ENCODE measurements at regions not wholly inside any gene's neighbourhood (a gene's known extent, or its start where the extent isn't known, plus 50 kb on each side); places are given as distances from the start of the nearest gene placed in this dataset.

DNA sequence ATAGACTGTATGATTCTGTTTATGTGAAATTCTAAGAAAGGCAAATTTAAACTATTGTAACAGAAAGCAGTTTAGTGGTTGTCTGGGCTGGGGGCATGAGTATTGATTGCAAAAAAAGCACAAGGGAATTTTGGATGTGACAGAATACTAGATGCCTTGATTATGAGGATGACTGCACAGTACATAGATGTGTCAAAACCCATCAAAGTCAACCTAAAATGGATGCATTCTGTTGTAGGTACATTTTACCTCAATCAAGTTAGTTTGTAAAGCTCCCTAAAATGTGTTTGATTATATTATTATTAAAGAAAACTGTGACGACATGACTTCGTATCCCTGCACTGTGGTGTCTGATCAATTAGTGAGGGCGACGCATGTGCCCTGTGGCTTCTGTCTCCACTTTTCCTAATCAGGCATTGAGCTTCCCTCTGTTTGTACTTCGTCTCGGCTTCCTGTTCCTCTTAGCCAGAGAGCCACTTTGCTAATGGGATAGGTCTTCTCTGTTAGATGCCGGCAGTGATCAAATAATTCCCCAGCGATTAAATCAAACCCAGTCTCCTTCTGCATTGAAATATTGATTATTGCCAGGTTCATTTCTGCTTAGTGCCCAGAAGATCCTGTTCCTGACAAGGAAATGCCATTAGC lies 118.3 kb upstream of the GGTLC1 start:
- no peak overlapping the region for H3K4me3 ChIP-seq
- no peaks in the 10 kb centered on the region for H3K36me3 ChIP-seq
- no peak for DNase-seq
- no peaks in the 10 kb centered on the region for H3K4me1 ChIP-seq
- no peak overlapping the region for H3K27ac ChIP-seq
- TF ChIP-seq, protein P1, sequence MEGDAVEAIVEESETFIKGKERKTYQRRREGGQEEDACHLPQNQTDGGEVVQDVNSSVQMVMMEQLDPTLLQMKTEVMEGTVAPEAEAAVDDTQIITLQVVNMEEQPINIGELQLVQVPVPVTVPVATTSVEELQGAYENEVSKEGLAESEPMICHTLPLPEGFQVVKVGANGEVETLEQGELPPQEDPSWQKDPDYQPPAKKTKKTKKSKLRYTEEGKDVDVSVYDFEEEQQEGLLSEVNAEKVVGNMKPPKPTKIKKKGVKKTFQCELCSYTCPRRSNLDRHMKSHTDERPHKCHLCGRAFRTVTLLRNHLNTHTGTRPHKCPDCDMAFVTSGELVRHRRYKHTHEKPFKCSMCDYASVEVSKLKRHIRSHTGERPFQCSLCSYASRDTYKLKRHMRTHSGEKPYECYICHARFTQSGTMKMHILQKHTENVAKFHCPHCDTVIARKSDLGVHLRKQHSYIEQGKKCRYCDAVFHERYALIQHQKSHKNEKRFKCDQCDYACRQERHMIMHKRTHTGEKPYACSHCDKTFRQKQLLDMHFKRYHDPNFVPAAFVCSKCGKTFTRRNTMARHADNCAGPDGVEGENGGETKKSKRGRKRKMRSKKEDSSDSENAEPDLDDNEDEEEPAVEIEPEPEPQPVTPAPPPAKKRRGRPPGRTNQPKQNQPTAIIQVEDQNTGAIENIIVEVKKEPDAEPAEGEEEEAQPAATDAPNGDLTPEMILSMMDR (IDR thresholded peaks at IDR 0.05), result no peak
- no peaks in the 10 kb centered on the region for H3K27me3 ChIP-seq (ENCODE audit: low read depth)
- peak in 1 of 2 donors; percentile 50 for ATAC-seq
- no peaks in the 10 kb centered on the region for H3K9me3 ChIP-seq
- intact Hi-C loops (cut with DNase I), result no loop called here

DNA sequence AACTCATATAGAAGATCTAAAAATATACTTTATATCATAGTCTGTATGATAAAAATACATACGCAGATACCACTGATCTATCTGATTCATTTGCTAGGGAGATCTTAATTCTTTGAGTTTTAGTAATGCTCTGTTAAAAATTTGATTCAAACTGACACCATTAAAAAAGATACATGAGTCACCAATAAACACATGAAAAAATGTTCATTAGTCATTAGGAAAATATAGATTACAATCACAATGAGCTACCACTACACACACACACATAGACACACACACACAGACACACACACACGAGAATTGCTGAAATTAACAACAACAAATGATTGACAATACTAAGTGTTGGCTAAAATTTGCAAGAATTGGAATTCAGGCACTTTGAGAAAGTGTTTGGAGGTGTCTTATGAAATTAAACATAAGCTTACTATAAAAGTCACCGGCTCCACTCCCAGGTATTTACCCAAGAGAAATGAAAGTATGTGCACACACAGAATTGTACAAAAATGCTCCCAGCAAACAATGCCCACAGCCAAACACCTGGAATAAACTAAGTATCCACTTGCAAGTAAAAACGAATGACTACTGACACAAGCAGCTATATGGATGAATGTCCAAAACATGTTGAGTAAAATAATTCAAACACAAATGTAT lies 117.7 kb upstream of the GGTLC1 start:
- ATAC-seq, result peak in 1 of 2 donors; percentile 68

DNA sequence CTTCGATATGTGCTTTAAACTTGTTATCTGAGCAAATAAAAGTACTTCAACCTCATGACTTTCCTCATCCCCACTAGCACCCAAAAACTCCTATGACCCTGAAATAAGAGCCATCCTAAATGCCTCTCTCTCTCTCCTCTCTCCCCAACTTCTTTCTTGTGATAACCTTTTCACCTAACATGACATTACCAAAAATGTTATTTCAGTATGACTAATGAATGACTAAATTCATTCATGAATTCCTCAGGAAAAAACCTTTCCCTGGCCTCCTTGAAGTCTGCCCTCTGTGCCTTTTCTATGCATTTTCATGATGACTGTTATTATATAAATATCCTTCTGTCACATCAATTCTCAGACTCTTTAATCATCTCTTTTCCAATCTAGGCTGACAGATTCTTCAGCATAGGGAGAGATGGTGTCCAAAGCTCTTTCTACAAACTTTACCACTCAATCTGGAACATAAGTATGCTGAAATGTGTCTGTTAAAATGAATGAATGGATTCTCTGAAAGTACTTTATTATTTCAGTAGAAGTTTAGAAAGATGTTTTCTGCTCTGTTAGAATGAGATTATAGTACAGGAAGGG lies 114.3 kb upstream of the GGTLC1 start:
- TF ChIP-seq, protein P1 (IDR thresholded peaks at IDR 0.05), result no peak
- no peaks in the 10 kb centered on the region for H3K36me3 ChIP-seq
- H3K27me3 ChIP-seq (ENCODE audit: low read depth), result no peaks in the 10 kb centered on the region
- H3K4me3 ChIP-seq, result no peak overlapping the region
- intact Hi-C loops (cut with DNase I), result no loop called here
- DNase-seq (no peak), ATAC-seq (no peak)
- H3K9me3 ChIP-seq, result no peaks in the 10 kb centered on the region
- no peak overlapping the region for H3K27ac ChIP-seq
- H3K4me1 ChIP-seq, result no peaks in the 10 kb centered on the region

More for the DNA sequence above, 117.7 kb upstream of the GGTLC1 start:
- no peaks in the 10 kb centered on the region for H3K4me1 ChIP-seq
- DNase-seq, result no peak
- no peak overlapping the region for H3K4me3 ChIP-seq
- H3K9me3 ChIP-seq, result no peaks in the 10 kb centered on the region
- intact Hi-C loops (cut with DNase I), result no loop called here
- no peak overlapping the region for H3K27ac ChIP-seq
- no peaks in the 10 kb centered on the region for H3K36me3 ChIP-seq
- TF ChIP-seq, protein P1 (IDR thresholded peaks at IDR 0.05), result no peak
- no peaks in the 10 kb centered on the region for H3K27me3 ChIP-seq (ENCODE audit: low read depth)

DNA sequence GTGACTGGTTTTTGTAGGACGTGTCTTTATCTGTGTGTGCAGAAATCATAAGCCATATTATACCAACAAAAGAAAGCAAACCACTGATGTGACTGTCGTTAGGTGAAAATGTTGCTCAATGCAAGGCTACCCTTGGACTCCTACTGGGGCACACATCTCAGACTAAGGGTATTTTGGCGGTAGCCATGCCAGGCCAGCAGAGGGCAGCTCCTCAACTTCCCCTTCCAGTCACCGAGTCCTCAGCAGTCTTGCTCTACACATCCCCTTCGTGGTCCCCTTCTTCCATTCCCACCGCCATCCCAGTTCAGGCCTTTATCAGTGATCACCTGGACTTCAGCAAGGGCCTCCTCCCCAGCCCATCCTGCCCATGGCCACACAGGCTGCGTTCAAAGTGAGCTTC lies 113.7 kb upstream of the GGTLC1 start:
- DNase-seq, result no peak

DNA sequence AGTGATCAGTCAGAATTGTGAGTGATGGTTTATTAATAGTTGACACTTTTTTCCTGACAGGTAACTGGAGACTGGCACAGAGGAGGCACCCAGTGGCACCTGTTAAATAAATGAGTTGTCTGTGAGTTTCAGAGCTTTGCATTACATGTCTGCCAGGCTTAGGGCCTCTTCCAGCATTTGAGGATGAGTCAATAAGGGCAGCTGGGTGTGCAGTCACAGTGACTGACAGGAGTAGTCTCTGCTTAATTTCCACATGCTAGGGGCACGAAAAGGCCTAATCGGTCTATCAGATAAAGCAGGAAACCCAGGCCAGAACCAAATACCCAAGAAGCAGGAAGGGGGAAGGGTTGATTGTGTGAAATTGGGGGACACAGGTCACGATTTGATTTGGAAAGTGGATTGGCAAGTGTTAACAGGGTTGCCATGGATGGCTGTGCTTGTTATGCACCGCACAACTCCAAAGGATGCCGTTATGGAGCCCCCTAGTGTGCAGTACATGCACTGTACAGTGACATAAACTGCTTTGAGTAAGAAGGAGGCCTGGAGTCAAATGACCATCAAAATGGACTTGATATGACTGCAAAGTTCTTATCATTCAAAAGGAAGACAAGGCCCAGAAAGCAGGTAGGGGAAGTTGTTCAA lies 111.9 kb upstream of the GGTLC1 start:
- Histone ChIP-seq H3K4me3 (no peak overlapping the region), H3K4me1 (no peaks in the 10 kb centered on the region), H3K27me3 (ENCODE audit: low read depth) (no peaks in the 10 kb centered on the region), H3K36me3 (no peaks in the 10 kb centered on the region), H3K27ac (no peak overlapping the region), H3K9me3 (no peaks in the 10 kb centered on the region)
- DNase-seq, result peak; percentile 55
- ATAC-seq, result peak; percentile 90 to 93
- intact Hi-C loops (cut with DNase I), result no loop called here
- TF ChIP-seq, protein P1 (IDR thresholded peaks at IDR 0.05), result peak; percentile 72

More for the DNA sequence above, 113.7 kb upstream of the GGTLC1 start:
- H3K4me3 ChIP-seq, result no peak overlapping the region
- TF ChIP-seq, protein P1 (IDR thresholded peaks at IDR 0.05), result peak; percentile 26
- no peak overlapping the region for H3K27ac ChIP-seq
- peak; percentile 40 to 52 for ATAC-seq
- no peaks in the 10 kb centered on the region for H3K4me1 ChIP-seq
- intact Hi-C loops (cut with DNase I), result no loop called here
- no peaks in the 10 kb centered on the region for H3K36me3 ChIP-seq
- H3K9me3 ChIP-seq, result no peaks in the 10 kb centered on the region
- no peaks in the 10 kb centered on the region for H3K27me3 ChIP-seq (ENCODE audit: low read depth)
